Heart left ventricle (tissue), 13 donors: ENCODE measurements at regions not wholly inside any gene's neighbourhood (a gene's known extent, or its start where the extent isn't known, plus 50 kb on each side); places are given as distances from the start of the nearest gene placed in this dataset.

ENCODE experiments used
- CTCF ChIP-seq, 12 donors: fragments of 200-600 bp; sonication (generic) in 4 of 12; IDR thresholded peaks; one replicate each; pipeline versions ENCODE4 v1.5.0 to v1.8.0; 2018 to 2022; ENCODE audit warnings: antibody characterized with exemption in 12 of 12, mild to moderate bottlenecking in 5 of 12
- POLR2A ChIP-seq, 2 donors: fragments of 450-650 bp; IDR thresholded peaks; one replicate each; pipeline ENCODE4 v1.6.1; 2017; ENCODE audit warnings: antibody characterized with exemption in 2 of 2, mild to moderate bottlenecking in 2 of 2, moderate library complexity in 2 of 2
- donor health status: ischemic (EF 13 %, LVEDD 7.1; RV severe dilation, severe dysfunction).
- donor health status: DM: no; HTN: yes; CAD: no.
- donor health status: DM: no; HTN: no; CAD: no.
- donor health status: ischemic (EF 25% LVEDD 6.9; RV normal size, moderate dysfunction).
- donor health status: ischemic (EF 25% LVEDD 5.7; RV mildly dilated, moderate dysfunction).
- donor health status: ischemic (EF 35%, LVEDD 5.7; RV mildly dilated, moderate dysfunction).
- donor health status: nonischemic (EF 11% LVEDD 7.7; RV severe dilation, severe dysfunction).
- donor health status: DM: yes; HTN: yes; CAD: no.
- donor health status: PGD.
- donor health status: ischemic (EF 29% LVEDD 5.4; RV normal size, mild dysfunction).
- donor health status: nonischemic (EF 23%, LVEDD 6.1; RV moderate dilation, normal function).

GRCh38 chr3:22729981-22730380 is 473.1 kb upstream of the UBE2E2 start:
- TF ChIP-seq POLR2A (IDR thresholded peaks at IDR 0.05): no peak
- TF ChIP-seq CTCF (IDR thresholded peaks at IDR 0.05): peak in 5 of 12 donors; percentile 9 to 33 (median 26)
